SK-N-SH treated with all-trans-retinoic acid at 6 μM for 48 hours (cell line): ENCODE measurements at regions not wholly inside any gene's neighbourhood (a gene's known extent, or its start where the extent isn't known, plus 50 kb on each side); places are given as distances from the start of the nearest gene placed in this dataset.

Source experiments
- ATAC-seq: fragments of 200-7000 bp; cut with Tn5 transposase; 3 replicates; pipeline ENCODE4 v1.9.1; 2020; ENCODE audit warnings: mild to moderate bottlenecking, moderate library complexity
- ARNTL ChIP-seq: fragments of 450-650 bp; formaldehyde crosslinking; IDR thresholded peaks from 2 replicates; pipeline ENCODE4 v1.5.0; 2020; ENCODE audit warnings: low read depth, mild to moderate bottlenecking, moderate library complexity, borderline replicate concordance
- BACH2 ChIP-seq: fragments of 250-450 bp; sonication (Bioruptor Pico); IDR thresholded peaks from 2 replicates; pipeline ENCODE4 v1.9.0; 2021; ENCODE audit warnings: mild to moderate bottlenecking, borderline replicate concordance
- CREB5 ChIP-seq: fragments of 250-450 bp; sonication (Bioruptor Pico); IDR thresholded peaks from 2 replicates; pipeline ENCODE4 v1.5.1; 2020; ENCODE audit warnings: low read depth, mild to moderate bottlenecking, moderate library complexity
- CSDC2 ChIP-seq: fragments of 250-450 bp; sonication (Bioruptor Pico); IDR thresholded peaks from 2 replicates; pipeline ENCODE4 v1.5.0; 2020; ENCODE audit warnings: mild to moderate bottlenecking, moderate library complexity
- ESRRG ChIP-seq: fragments of 250-450 bp; sonication (Bioruptor Pico); IDR thresholded peaks from 2 replicates; pipeline ENCODE4 v1.6.1; 2021; ENCODE audit warnings: mild to moderate bottlenecking
- GLIS3 ChIP-seq: fragments of 250-450 bp; sonication (Bioruptor Pico); IDR thresholded peaks from 2 replicates; pipeline ENCODE4 v1.5.0; 2020; ENCODE audit warnings: mild to moderate bottlenecking, moderate library complexity
- ISL1 ChIP-seq: fragments of 250-450 bp; sonication (Bioruptor Pico); IDR thresholded peaks from 2 replicates; pipeline ENCODE4 v2.1.2; 2022; ENCODE audit warnings: mild to moderate bottlenecking, moderate library complexity
- OSR1 ChIP-seq: fragments of 250-450 bp; sonication (Bioruptor Pico); IDR thresholded peaks from 2 replicates; pipeline ENCODE4 v1.8.0; 2022; ENCODE audit warnings: moderate library complexity, mild to moderate bottlenecking, inconsistent platforms
- PATZ1 ChIP-seq: fragments of 250-450 bp; sonication (Bioruptor Pico); IDR thresholded peaks from 2 replicates; pipeline ENCODE4 v1.8.0; 2020; ENCODE audit warnings: mild to moderate bottlenecking, moderate library complexity, borderline replicate concordance
- PPARA ChIP-seq: fragments of 250-450 bp; sonication (Bioruptor Pico); IDR thresholded peaks from 2 replicates; pipeline ENCODE4 v1.5.0; 2020; ENCODE audit warnings: mild to moderate bottlenecking, borderline replicate concordance
- RARB ChIP-seq: fragments of 250-450 bp; sonication (Bioruptor Pico); IDR thresholded peaks from 2 replicates; pipeline ENCODE4 v1.8.0; 2021; ENCODE audit warnings: mild to moderate bottlenecking, moderate library complexity
- SNAI2 ChIP-seq: fragments of 250-450 bp; sonication (Bioruptor Pico); IDR thresholded peaks from 2 replicates; pipeline ENCODE4 v1.5.0; 2020; ENCODE audit warnings: mild to moderate bottlenecking, moderate library complexity
- TCF4 ChIP-seq: fragments of 250-450 bp; sonication (Bioruptor Pico); IDR thresholded peaks from 2 replicates; pipeline ENCODE4 v1.8.0; 2021; ENCODE audit warnings: mild to moderate bottlenecking, moderate library complexity, borderline replicate concordance
- TOX ChIP-seq: fragments of 250-450 bp; sonication (Bioruptor Pico); IDR thresholded peaks from 2 replicates; pipeline ENCODE4 v1.8.0; 2021; ENCODE audit warnings: mild to moderate bottlenecking, moderate library complexity, borderline replicate concordance
- ZC3H10 ChIP-seq: fragments of 250-450 bp; sonication (Bioruptor Pico); IDR thresholded peaks from 2 replicates; pipeline ENCODE4 v1.5.1; 2021; ENCODE audit warnings: mild to moderate bottlenecking, moderate library complexity
- ZFP3 ChIP-seq: fragments of 250-450 bp; sonication (Bioruptor Pico); IDR thresholded peaks from 2 replicates; pipeline ENCODE4 v1.5.0; 2020; ENCODE audit warnings: mild to moderate bottlenecking, moderate library complexity
- ZFP30 ChIP-seq: fragments of 450-650 bp; formaldehyde crosslinking; IDR thresholded peaks from 2 replicates; pipeline ENCODE4 v1.5.0; 2022; ENCODE audit warnings: mild to moderate bottlenecking, moderate library complexity
- ZNF565 ChIP-seq: fragments of 450-650 bp; formaldehyde crosslinking; conservative IDR thresholded peaks from 2 replicates; pipeline ENCODE4 v1.5.0; 2020; ENCODE audit warnings: low read depth, mild to moderate bottlenecking, moderate library complexity
- ZNF70 ChIP-seq: fragments of 450-650 bp; formaldehyde crosslinking; IDR thresholded peaks from 2 replicates; pipeline ENCODE4 v1.5.0; 2020; ENCODE audit warnings: mild to moderate bottlenecking, moderate library complexity
- ZNF8 ChIP-seq: fragments of 450-650 bp; formaldehyde crosslinking; IDR thresholded peaks from 2 replicates; pipeline ENCODE4 v1.5.0; 2020; ENCODE audit warnings: mild to moderate bottlenecking, moderate library complexity
- TF ChIP-seq, protein P1 (sequence below): fragments of 250-450 bp; sonication (Bioruptor Pico); IDR thresholded peaks from 2 replicates; pipeline ENCODE4 v1.8.0; 2021; ENCODE audit warnings: low read depth, mild to moderate bottlenecking, moderate library complexity, borderline replicate concordance
- TF ChIP-seq, protein P2 (sequence below): fragments of 250-450 bp; sonication (Bioruptor Pico); IDR thresholded peaks from 2 replicates; pipeline ENCODE4 v1.5.1; 2021; ENCODE audit warnings: mild to moderate bottlenecking, moderate library complexity

GRCh38 chr12:25861226-25861625 lies 97.3 kb upstream of the RASSF8 start:
- TF ChIP-seq PATZ1 (CRISPR knock-in tag) (no peak), ISL1 (CRISPR knock-in tag) (no peak), SNAI2 (no peak), ZNF70 (no peak), TCF4 (CRISPR knock-in tag) (no peak), RARB (CRISPR knock-in tag) (no peak), BACH2 (CRISPR knock-in tag) (no peak), ZC3H10 (CRISPR knock-in tag) (no peak), PPARA (no peak), ESRRG (CRISPR knock-in tag) (no peak), ZNF565 (CRISPR knock-in tag) (no peak), ZNF8 (CRISPR knock-in tag) (no peak), ZFP30 (CRISPR knock-in tag) (no peak), ARNTL (CRISPR knock-in tag) (no peak)
- TF ChIP-seq, protein P1, sequence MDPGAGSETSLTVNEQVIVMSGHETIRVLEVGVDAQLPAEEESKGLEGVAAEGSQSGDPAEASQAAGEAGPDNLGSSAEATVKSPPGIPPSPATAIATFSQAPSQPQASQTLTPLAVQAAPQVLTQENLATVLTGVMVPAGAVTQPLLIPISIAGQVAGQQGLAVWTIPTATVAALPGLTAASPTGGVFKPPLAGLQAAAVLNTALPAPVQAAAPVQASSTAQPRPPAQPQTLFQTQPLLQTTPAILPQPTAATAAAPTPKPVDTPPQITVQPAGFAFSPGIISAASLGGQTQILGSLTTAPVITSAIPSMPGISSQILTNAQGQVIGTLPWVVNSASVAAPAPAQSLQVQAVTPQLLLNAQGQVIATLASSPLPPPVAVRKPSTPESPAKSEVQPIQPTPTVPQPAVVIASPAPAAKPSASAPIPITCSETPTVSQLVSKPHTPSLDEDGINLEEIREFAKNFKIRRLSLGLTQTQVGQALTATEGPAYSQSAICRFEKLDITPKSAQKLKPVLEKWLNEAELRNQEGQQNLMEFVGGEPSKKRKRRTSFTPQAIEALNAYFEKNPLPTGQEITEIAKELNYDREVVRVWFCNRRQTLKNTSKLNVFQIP = no peak
- no peak for ATAC-seq

DNA sequence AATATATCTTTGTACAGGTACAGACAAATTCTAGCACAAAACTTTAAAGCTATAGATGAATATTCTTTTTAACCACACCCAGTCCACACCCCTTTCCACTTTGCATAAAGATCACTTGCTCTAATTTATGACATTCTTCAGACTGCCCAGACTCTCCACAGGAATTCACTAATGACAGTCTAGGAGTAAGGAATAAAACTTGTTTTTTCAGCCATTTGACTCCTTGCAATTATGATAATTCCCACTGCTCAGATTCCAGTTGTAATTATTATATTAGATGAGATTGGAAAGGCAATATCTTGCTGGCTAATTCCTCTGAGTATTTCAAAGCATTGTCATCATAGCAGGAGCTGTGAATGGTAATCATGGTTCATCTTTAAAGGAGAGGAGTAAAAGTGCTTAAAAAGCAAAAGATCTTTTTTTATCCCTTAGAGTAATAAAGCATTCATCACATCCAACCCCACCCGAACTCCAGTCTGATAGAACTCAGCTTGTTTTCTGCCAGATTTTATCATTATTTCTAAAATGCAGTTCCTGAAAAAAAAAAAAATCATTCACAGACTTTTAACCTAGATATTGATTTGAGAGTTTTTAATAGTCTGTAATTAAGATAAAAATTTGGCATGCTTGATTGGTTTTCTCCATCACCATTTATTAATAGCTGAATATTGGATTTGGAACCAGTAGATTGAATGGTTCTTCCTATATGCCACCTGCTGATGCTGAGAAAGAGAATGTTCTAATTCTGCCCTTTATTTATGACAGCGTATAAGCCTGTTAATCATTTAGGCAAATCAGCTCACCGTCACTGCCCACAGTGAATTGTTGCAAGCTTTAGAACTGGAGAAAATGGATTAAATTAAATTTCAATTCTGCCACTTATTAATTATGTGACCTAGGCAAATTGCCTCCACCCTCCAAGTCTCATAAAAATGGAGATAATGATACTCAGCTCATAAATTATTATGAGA lies 93.9 kb upstream of the RASSF8 start:
- TF ChIP-seq PPARA = no peak
- no peak for TF ChIP-seq GLIS3 (CRISPR knock-in tag)
- TF ChIP-seq ZFP30 (CRISPR knock-in tag) = no peak
- no peak for TF ChIP-seq ZNF565 (CRISPR knock-in tag)
- TF ChIP-seq, protein P2, sequence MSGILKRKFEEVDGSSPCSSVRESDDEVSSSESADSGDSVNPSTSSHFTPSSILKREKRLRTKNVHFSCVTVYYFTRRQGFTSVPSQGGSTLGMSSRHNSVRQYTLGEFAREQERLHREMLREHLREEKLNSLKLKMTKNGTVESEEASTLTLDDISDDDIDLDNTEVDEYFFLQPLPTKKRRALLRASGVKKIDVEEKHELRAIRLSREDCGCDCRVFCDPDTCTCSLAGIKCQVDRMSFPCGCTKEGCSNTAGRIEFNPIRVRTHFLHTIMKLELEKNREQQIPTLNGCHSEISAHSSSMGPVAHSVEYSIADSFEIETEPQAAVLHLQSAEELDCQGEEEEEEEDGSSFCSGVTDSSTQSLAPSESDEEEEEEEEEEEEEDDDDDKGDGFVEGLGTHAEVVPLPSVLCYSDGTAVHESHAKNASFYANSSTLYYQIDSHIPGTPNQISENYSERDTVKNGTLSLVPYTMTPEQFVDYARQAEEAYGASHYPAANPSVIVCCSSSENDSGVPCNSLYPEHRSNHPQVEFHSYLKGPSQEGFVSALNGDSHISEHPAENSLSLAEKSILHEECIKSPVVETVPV (CRISPR knock-in tag) = no peak
- no peak for TF ChIP-seq ZC3H10 (CRISPR knock-in tag)
- no peak for TF ChIP-seq ISL1 (CRISPR knock-in tag)
- no peak for TF ChIP-seq RARB (CRISPR knock-in tag)
- no peak for TF ChIP-seq ZNF70
- no peak for TF ChIP-seq SNAI2
- no peak for TF ChIP-seq ESRRG (CRISPR knock-in tag)
- TF ChIP-seq, protein P1 = no peak
- no peak; the same call in 2 of the 3 replicates for ATAC-seq

DNA sequence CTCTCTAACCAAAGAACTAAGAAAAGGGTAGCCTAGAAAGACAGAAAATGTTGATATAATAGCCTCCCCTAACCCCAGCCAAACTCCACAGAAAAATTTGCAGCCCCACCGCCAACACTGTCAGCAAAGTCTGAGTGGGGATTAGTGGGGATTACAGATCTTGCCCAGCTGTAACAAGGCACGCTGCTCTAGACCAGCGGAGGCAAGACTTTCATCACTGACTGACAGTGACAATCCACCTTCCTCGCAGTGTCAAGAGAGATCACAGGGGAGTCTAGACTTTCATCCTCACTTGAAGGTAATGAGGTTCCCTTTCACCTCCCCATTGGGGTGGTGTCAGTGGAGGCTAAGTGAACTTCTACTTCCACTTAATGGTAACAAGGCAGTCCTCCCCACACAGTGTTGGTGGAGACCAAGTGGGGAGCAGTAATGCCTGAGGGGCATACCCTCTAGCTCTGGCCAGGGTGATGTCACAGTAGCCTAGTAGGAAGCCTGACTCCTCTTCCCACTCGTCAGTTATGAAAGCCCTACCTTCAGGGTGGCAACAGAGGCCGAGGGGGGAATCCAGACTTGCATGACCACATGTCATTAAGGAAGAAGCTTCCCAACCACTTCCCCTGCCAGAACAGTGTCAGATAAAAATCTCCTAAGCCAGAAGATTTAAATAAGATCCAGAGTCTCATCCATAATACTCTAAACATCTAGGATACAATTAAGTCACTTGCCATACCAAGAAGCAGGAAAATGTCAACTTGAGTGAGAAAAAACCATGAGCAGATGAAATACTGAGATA lies 91.7 kb upstream of the RASSF8 start:
- ATAC-seq = no peak
- TF ChIP-seq RARB (CRISPR knock-in tag) = no peak
- TF ChIP-seq, protein P1 = no peak
- no peak for TF ChIP-seq OSR1 (CRISPR knock-in tag)
- TF ChIP-seq TOX = no peak
- TF ChIP-seq ZC3H10 (CRISPR knock-in tag) = no peak
- no peak for TF ChIP-seq ZFP3 (CRISPR knock-in tag)
- no peak for TF ChIP-seq ZNF70
- TF ChIP-seq, protein P2 (CRISPR knock-in tag) = no peak
- TF ChIP-seq TCF4 (CRISPR knock-in tag) = no peak
- no peak for TF ChIP-seq CSDC2 (CRISPR knock-in tag)
- TF ChIP-seq ARNTL (CRISPR knock-in tag) = no peak
- TF ChIP-seq ZNF8 (CRISPR knock-in tag) = no peak
- TF ChIP-seq ESRRG (CRISPR knock-in tag) = no peak
- no peak for TF ChIP-seq CREB5
- no peak for TF ChIP-seq ISL1 (CRISPR knock-in tag)
